NCI-H2227 (cell line): ENCODE measurements at regions not wholly inside any gene's neighbourhood (a gene's known extent, or its start where the extent isn't known, plus 50 kb on each side); places are given as distances from the start of the nearest gene placed in this dataset.
"Not testable (repeated sequence)": the region's sequence is repeated elsewhere in the genome, so short reads cannot be mapped to it uniquely, and the experiment has no call there.

Experiments
- DNase-seq: peaks from one replicate; lab custom pipeline; 2025; ENCODE audit not compliant: unreplicated experiment; lab: John Stamatoyannopoulos, UW

DNA sequence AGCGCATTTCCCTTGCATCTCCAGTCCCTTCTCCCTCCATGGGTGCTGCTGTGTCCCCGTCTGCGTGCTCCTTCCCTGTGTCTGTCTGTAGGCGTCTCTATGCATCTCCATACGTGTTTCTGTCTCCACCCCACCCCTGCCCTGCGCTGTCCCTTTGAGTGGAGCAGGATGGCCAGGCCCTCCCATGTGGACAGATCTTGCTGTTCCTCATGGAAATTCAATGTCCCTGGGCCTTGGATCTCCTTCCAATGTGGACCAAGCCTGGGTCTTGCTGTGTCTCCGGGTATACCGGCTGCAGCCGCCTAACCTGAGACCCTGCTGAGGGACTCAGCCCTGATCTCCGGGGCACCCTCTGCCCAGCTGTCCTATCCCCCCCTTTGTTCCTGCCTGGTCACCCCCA is 172.7 kb downstream of the BMP7 start:
- no peak for DNase-seq

DNA sequence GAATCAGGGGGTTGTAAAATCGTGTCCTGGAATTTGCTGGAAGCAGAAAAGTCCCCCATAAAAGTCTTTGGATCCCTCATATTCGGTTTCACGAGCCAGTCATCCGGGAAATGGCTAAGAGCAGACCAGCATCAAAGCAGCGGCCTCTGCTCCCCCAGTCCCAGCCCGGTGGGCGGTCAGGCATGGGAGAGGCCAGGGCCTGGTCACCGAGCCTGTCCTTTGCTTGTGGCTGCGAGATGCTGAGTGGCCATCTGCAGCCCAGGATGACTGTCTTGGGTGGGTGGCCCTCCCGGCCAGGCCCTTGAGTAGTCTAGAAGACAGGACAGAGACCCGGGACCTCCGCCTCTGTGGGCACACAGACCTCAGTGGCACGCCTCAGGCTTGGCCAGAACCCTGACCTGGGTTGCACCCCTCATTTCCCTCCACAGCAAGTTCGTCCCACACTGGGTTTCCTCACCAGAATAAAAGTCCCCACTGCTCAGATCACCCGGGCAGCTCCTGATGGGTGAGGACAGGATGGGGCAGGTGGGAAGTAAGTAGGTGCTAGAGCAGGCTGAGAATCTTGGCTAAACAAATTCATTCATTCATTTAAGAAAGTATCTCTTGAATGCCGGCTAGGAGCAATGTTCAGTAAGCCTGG is 172.1 kb downstream of the BMP7 start:
- no peak for DNase-seq

DNA sequence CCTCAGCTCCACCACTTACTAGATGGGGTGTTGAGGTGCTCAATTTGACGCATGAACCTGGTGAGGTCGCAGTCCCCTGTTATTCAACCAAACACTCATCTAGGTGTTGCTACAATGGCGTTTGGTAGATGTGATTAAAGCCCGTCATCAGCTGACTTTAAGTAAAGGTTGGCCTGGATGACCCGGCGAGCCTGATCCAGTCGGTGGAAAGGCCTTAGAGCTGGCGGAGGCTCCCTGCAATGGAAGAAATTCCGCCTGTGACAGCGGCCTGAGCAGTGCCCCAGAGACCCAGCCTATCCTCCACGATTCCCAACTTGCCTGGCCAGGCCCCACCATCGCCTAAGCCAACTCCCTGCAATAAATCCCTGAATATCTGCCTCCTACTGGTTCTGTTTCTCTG is 171.4 kb downstream of the BMP7 start:
- no peak for DNase-seq

DNA sequence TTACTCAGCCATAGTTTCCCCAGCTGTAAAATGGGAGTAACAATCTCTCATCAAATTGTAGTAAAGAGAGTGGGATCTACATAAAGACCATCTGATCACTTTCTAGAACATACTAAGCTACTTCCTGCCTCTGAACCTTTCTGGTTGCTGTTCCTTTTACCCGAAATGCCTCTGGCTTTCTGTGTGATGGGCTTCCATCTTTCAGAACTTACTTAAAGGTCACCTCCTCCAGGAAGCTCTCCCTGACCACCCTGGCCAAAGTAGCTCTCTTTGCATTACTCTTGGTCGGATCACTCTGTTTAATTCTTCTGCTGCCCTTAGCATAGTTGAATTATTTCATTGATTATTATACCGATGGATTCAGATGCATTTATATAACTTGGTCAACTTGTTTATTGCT is 171.0 kb downstream of the BMP7 start:
- no peak for DNase-seq

DNA sequence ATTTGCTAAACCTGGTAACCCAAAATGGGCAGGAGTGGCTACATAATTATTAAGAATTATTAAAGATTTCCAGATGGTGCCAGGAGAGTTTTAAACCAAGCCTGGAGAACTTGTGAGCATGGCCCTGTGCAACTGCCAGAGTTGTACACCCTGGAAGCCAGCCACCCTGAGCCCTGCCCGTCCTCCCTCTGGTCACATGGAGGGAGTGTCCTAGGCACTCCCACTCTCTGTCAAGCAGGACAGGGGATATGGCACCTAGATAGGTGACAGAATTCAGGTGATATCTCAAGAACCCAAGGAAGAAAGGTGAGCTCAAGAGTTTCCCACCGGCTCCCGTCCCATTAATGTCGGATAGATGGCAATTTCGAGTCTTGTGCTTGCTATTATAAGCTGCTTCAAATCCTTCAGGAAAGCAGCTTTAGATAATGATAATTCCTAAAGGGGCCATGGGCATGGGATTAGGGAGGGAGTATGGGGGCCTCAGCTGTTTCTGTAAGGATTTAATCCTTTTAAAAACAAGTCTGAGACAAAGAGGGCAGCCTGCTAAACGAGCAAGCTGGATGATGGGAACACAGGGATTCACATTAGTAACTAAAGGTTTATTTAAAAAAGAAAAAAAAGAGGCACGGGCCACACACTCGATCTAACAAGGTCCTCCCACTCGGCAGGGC is 169.1 kb downstream of the BMP7 start:
- DNase-seq: no peak

DNA sequence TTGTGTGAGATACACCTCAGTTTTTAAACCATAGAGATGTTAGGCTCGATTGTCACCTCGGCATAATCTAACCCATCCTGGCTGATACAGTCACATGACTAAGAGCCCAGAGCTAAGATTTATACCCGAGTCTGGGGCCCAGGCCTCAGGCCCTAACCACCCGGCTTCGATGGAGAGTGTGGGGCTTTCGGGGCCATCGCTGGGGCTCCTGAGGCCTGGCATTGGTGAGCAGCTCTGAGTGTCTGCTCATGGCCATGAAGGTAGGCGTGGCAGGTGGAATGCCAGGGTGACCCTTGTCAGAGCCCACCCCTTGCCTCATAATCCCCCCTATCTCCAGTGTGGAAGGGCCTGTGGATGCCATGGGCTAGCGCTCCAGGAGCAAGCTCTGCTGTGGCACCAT is 164.3 kb downstream of the BMP7 start:
- DNase-seq: no peak

DNA sequence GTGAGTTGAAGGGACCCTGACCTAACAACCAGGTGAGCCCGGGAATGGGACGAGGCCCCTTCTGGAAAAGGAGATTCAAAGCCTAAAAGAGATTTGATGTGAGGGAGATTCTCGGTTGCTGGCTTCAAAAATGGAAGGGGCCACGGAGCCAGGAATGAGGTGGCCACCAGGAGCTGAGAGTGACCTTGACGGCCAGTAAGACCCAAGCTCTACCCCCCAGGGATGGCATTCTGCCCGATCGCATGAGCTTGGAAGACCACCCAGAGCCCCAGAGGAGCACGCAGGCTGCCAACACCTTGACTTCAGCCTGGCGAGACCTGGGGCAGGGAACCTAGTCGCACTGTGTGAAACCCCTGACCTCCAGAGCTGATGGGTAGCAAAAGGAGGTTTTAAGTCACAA is 163.9 kb downstream of the BMP7 start:
- DNase-seq: no peak

DNA sequence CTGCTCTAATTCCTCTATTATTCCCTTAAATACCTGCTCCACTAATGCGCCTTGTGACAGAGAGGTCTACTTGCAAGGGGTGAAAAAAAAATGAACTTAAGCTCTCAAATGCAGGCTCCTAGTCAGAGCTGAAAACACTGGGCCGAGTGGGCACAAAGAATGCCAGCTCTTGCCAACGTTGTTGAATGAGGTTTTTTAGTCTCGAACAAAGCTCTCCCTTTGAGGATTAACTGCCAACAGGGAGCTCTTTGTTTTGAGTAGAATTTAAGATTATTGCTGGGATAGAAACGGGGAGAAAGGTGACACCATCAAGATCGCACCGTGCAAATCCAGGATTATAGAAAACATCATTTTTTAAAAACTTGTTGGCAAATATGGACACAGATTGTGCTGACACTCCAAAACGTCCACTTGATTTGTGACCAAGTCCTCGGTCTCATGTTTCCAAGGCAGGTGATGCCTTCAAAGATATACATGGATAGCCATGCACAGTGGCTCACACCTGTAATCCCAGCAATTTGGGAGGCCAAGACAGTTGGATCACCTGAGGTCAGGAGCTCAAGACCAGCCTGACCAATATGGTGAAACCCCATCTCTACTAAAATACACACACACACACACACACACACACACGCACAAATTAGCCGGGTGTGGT is 163.2 kb downstream of the BMP7 start:
- DNase-seq: no peak

DNA sequence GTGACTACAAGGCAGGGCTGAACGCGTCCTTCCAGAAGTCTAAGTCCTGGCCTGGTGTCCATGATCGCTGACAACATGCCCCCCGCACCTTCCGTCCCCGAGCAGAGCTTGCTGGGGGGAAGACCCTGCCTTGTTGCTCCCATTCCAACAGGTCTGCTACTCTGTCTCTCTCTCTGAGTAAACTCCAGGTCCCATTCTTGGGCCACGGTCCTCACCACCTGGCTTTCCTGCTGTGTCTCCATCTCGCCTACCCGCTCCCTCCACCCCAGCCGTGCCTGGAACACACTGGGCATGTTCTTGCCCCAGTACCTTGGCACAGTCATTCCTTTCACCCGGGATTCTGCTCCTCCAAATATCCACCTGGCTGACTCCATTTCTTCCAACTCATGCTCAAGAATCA is 162.3 kb downstream of the BMP7 start:
- no peak for DNase-seq

DNA sequence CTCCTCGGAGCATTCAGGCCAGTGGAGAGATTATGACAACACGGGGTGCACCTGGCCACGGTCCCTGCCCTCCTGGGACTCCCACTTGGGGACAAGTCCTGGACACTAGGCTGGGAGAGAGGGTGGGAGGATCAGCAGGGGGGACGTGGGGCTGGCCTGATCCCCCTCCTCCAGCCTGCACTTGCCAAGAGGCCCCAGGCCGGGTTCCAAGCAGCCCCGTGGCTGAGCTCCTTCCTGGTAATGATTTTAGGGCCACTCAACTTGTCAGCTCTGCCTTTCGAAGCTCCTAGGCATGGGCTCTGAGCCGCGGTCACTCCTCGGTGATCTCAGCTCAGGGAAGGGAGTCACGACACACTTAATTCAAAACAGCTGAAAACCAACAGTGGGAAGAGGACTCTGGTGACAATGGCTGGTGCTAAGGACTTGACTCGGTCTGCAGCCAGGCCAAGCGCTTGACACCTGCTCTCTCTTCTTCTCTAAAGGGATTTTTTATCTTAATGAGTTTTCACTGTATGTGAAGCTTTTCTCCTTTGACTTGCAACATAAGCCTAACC is 161.7 kb downstream of the BMP7 start:
- no peak for DNase-seq

DNA sequence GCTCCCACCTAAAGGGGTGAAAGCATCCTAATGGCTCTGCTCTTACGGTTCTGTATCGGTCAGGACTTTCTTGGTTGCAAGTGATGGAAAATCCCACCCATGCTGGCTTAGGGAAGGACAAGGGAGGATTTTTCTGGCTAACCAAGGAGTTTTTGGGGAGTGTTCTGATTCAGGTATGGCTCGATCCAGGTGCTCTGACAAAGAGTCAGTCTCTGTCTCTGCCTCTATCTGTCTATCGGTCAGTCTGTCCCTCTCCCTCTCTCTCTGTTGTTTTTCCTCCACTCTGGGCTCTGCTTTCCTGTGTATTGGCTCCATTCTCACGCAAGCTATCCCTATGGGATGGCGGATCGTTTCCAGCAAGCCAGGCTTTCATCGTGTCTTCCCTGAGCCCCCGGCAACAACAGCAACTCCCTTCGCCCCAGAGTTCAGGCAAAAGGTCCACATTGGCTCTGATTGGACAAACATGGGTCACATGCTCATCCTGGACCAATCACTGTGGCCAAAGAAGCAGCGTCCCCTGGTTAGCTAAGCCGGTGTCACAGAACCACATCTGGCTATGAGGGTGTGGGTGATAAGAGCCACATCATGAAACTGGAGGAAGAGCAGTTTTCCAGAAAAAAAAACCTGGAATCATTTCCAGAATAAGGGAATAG is 160.3 kb downstream of the BMP7 start:
- DNase-seq: no peak

DNA sequence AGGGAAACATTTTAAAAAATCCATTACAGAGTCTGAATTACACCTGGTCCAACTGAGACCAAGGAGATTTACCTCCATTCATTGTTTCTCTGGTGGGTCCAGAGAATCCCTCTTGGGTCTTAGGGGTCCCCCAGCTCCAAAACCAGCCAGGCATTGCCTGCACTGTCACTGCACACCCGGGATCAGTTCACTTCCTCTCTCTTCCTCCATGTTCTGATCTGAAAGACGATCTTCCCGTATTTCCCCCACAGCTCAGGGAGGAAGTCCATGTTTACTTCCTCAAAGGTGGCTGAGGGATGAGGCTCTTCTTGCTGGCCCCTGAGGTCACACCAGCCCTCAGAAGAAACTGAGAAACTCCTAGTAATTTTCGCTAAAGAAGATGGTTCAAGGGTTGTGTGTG is 159.7 kb downstream of the BMP7 start:
- no peak for DNase-seq

DNA sequence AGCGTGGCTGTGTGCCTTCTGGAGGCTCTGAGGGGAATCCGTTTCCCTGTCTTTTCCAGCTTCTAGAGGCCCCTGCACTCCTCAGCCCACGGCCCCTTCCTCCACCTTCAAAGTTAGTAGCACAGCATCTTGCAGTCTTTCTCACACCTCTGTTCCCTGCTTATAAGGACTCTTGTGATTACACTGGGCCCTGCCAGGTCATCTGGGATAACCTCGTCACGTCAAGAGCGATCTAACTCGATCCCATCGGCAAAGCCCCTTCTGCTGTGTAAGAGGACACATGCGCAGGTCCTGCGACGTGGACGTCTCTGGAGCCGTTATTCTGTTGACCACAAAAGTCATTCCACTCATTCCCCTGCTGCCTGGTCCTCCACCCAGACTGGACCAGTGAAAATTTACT is 159.2 kb downstream of the BMP7 start:
- DNase-seq: no peak

DNA sequence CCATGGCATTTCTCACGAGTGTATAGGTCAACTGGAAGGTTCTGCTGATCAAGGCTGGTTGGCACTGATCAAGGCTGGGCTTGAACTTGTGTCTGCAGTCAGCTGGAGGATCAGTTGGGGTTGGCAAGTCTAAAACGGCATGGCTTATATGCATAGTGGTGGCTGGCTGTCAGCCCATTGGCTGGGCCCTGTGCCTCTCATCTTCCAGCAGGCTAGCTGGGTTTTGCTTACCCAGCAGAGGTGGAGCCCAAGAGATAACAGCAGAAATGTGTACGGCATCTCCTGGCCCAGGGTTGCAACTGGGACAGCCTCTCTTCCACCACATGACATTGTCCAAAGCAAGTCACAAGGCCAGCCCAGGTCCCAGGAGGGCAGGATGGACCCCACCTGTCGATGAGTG is 158.2 kb downstream of the BMP7 start:
- DNase-seq: no peak

DNA sequence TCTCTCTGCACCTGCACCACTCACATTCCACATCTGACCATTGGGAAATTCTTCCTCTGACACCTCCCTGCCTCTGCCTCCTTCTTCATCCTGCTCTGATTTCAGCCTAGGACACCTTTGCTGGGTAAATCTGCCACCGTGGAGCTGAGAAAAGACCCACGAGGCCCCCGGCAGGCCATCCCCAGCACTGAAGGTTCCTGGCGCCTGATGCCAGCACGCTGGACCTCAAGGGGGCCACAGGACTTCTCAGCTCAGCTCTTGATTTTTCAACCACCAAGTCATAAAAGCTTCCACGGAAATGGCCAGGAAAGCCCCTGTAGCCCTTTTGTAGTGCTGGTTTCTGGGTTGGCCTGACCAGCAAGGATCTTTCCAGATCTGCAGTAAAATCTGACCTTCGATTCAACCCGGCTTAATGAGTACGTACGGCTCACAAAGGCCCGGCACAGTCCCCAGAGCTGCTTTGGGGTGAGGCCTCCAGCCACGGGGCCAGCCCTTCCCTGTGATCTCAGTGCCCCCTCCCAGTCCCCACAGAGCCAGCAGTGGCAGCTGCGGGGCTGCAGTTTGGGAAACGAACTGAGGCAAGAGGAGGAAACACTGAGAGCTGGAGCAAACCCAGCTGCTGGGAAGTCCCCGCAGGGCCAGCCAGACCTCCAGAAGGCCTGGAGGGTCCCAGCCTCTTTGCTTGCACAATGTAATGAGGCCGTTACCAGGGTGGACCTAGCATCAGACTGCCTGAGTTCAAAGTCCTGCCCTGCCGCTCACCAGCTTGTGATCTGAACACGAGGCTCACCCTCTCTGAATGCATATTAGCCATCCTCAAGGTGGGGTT is 157.5 kb downstream of the BMP7 start:
- DNase-seq: no peak

DNA sequence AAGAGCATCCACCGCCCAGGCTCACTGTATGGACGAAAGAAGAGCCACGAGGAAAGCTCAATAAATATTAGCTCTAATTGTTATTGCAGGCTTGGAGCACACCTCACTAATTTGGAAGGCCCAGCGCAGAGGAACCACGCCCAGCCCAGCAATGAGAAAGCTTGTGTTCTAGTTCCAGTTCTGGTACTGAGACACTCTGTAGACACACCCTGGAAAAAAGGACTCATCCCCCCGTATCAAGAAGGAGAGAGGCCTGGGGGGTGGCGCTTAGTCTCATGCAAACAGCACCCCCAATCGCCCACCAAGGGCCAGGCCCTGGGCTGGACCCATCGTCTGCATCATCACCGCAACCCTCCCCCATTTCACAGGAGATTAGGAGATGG is 156.9 kb downstream of the BMP7 start:
- no peak for DNase-seq

DNA sequence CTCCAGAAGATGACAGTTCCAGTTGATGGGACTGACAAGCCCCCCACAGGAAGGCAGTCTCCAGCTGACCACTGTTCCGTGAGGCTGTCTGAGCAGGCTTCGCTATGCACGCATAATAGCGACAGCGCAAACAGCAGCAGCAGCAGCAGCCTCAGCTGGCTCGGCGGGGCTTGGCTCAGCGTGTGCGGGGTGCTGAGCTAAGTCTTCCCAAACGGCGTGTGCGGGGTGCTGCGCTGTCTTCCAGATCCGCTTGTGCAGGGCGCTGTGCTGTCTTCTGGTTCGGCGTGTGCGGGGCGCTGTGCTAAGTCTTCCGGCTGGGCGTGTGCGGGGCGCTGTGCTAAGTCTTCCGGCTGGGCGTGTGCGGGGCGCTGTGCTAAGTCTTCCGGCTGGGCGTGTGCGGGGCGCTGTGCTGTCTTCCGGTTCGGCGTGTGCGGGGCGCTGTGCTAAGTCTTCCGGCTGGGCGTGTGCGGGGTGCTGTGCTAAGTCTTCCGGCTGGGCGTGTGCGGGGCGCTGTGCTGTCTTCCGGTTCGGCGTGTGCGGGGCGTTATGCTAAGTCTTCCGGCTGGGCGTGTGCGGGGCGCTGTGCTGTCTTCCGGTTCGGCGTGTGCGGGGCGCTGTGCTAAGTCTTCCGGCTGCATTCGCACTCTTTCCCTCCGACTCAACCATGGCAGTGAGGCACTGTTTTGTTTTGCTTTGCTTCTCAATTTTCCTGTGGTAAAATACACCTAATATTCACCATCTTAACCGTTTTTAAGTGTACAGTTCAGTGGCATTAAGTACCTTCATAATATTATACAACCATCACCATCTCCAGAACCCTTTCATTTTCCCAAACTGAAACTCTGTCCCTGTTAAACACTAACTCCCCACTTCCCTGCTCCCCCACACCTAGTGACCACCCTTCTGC is 156.1 kb downstream of the BMP7 start:
- DNase-seq: not testable (repeated sequence)

DNA sequence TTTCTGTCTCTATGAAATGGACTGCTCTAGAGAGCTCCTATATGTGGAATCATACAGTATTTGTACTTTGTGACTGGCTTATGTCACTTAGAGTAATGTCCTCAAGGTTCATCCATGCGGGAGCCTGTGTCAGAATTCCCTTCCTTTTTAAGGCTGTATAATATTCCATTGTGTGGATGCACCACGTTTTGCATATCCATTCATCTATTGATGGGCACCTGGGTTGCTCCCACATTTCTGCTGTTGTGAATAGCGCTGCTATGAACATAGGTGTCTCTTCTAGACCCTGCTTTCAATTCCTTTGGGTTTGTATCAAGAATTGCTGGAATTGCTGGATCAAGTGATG is 155.4 kb downstream of the BMP7 start:
- DNase-seq: no peak

DNA sequence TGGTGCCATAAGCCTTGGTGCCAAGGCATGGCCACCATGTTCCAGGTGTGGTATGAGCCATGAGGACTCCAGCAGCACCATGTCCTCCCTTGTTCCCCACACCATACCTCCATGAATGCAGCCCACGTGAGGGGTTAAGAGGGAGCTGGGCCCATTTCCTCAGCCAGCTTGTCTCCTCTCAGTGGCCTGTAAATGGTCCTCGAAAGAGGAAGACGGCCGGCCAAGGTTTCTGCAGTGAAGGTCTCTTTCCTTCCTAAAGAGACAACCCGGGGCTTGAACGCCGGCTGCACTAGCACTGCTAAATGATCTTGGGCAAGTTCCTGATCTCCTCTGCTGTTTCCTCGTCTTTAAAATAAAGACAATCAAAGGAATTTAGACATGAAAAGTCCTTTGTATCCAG is 154.0 kb downstream of the BMP7 start:
- no peak for DNase-seq
